ENCODE measurements at regions not wholly inside any gene's neighbourhood (a gene's known extent, or its start where the extent isn't known, plus 50 kb on each side); places are given as distances from the start of the nearest gene placed in this dataset.

- Histone ChIP-seq H3K4me3 (replicated peaks in 1 of 3; ENCODE audit: low read depth in 2 of 3, low read length in 3 of 3) (no peak overlapping the region), H3K9ac (ENCODE audit: insufficient read depth, low read length, poor library complexity, severe bottlenecking) (peak overlapping the region; percentile 50), H3K27ac (ENCODE audit: low read depth in 1 of 2, low read length in 2 of 2) (peak overlapping the region; percentile 69 to 70), H4K20me1 (ENCODE audit: insufficient read depth, low read length) (peaks cover 100% of the 10 kb centered on the region), H3K27me3 (ENCODE audit: control insufficient read depth in 2 of 2, insufficient read depth in 2 of 2, low read length in 2 of 2) (no peaks in the 10 kb centered on the region), H3K4me2 (replicated peaks; ENCODE audit: extremely low read depth, low read length, poor library complexity, severe bottlenecking) (peak overlapping the region; percentile 53), H3K4me1 (ENCODE audit: control insufficient read depth in 1 of 2, insufficient read depth in 2 of 2, low read length in 2 of 2) (peaks cover 37 to 59% of the 10 kb centered on the region in 2 donors), H2AFZ (ENCODE audit: insufficient read depth, low read depth, low read length, poor library complexity, severe bottlenecking) (no peak overlapping the region), H3K9me3 (replicated peaks in 1 of 2; ENCODE audit: control insufficient read depth in 1 of 2, insufficient read depth in 1 of 2, low read length in 2 of 2) (no peaks in the 10 kb centered on the region), H3K79me2 (ENCODE audit: insufficient read depth, low read length) (peaks cover 96% of the 10 kb centered on the region), H3K36me3 (replicated peaks in 1 of 2; ENCODE audit: control insufficient read depth in 1 of 2, insufficient read depth in 2 of 2, low read length in 2 of 2) (peaks cover 9 to 23% of the 10 kb centered on the region in 2 donors)
- Mint-ChIP-seq H3K27ac (peak overlapping the region; percentile 92 to 97 (median 94)), H3K27me3 (ENCODE audit: low read depth in 3 of 3) (peaks cover 0 to 2% (median 0%) of the 10 kb centered on the region in 3 donors), H3K4me1 (peaks cover 61% of the 10 kb centered on the region), H3K36me3 (peaks cover 36 to 47% of the 10 kb centered on the region in 2 donors), H3K9me3 (peaks cover 0 to 2% (median 0%) of the 10 kb centered on the region in 7 donors), H3K4me3 (peak overlapping the region; percentile 76 to 87)
- TF ChIP-seq, protein P1, sequence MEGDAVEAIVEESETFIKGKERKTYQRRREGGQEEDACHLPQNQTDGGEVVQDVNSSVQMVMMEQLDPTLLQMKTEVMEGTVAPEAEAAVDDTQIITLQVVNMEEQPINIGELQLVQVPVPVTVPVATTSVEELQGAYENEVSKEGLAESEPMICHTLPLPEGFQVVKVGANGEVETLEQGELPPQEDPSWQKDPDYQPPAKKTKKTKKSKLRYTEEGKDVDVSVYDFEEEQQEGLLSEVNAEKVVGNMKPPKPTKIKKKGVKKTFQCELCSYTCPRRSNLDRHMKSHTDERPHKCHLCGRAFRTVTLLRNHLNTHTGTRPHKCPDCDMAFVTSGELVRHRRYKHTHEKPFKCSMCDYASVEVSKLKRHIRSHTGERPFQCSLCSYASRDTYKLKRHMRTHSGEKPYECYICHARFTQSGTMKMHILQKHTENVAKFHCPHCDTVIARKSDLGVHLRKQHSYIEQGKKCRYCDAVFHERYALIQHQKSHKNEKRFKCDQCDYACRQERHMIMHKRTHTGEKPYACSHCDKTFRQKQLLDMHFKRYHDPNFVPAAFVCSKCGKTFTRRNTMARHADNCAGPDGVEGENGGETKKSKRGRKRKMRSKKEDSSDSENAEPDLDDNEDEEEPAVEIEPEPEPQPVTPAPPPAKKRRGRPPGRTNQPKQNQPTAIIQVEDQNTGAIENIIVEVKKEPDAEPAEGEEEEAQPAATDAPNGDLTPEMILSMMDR (IDR thresholded peaks at IDR 0.05): no peak
- DNase-seq: no peak
- WGBS (ENCODE audit: insufficient coverage): 89% methylated on average over 20 of the region's 26 CpGs
- intact Hi-C loops (cut with micrococcal nuclease): loop anchor here (5.0 to 10.0 kb wide), 2 partner anchors 40 to 47 kb away; no protein-coding TSS in a partner anchor
Measured at GRCh38 chr12:124507188-124508109, 60.0 kb downstream of the NCOR2 start.

DNA sequence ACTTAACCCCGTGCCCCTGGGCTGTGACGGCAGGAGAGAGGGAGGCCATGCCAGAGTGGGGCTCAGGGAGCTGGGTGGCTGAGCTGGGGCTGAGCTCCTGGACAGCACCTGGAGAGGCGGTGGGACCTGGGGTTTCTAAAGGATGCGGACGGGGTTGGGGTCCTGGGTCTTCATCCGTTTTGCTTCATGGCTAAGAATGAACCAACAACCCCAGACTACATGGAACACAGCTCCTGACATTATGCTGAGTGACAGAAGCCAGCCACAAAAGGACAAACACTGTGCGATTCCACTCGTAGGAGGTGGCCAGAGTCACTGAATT lies 60.6 kb downstream of the NCOR2 start:
- Mint-ChIP-seq H3K4me1 (peaks cover 65% of the 10 kb centered on the region), H3K36me3 (peaks cover 36 to 47% of the 10 kb centered on the region in 2 donors), H3K27me3 (ENCODE audit: low read depth in 3 of 3) (peaks cover 0 to 2% (median 0%) of the 10 kb centered on the region in 3 donors), H3K9me3 (peaks cover 0 to 2% (median 0%) of the 10 kb centered on the region in 7 donors), H3K27ac (peak overlapping the region; percentile 92 to 97 (median 94)), H3K4me3 (peak overlapping the region; percentile 76 to 87)
- peaks cover 9 to 24% of the 10 kb centered on the region in 2 donors for H3K36me3 ChIP-seq (replicated peaks in 1 of 2; ENCODE audit: control insufficient read depth in 1 of 2, insufficient read depth in 2 of 2, low read length in 2 of 2)
- peak overlapping the region; percentile 41 for H2AFZ ChIP-seq (ENCODE audit: insufficient read depth, low read depth, low read length, poor library complexity, severe bottlenecking)
- no peaks in the 10 kb centered on the region for H3K27me3 ChIP-seq (ENCODE audit: control insufficient read depth in 2 of 2, insufficient read depth in 2 of 2, low read length in 2 of 2)
- H3K9me3 ChIP-seq (replicated peaks in 1 of 2; ENCODE audit: control insufficient read depth in 1 of 2, insufficient read depth in 1 of 2, low read length in 2 of 2): no peaks in the 10 kb centered on the region
- WGBS (ENCODE audit: insufficient coverage): 0% methylated on average over 2 of the region's 8 CpGs
- peaks cover 100% of the 10 kb centered on the region for H4K20me1 ChIP-seq (ENCODE audit: insufficient read depth, low read length)
- no peak for DNase-seq
- peak overlapping the region in 1 of 3 experiments; percentile 46 for H3K4me3 ChIP-seq (replicated peaks in 1 of 3; ENCODE audit: low read depth in 2 of 3, low read length in 3 of 3)
- peaks cover 96% of the 10 kb centered on the region for H3K79me2 ChIP-seq (ENCODE audit: insufficient read depth, low read length)
- intact Hi-C loops (cut with micrococcal nuclease): loop anchor here (5.0 to 10.0 kb wide), 2 partner anchors 41 to 48 kb away; no protein-coding TSS in a partner anchor
- peak overlapping the region; percentile 50 for H3K9ac ChIP-seq (ENCODE audit: insufficient read depth, low read length, poor library complexity, severe bottlenecking)
- peak overlapping the region; percentile 53 for H3K4me2 ChIP-seq (replicated peaks; ENCODE audit: extremely low read depth, low read length, poor library complexity, severe bottlenecking)
- H3K27ac ChIP-seq (ENCODE audit: low read depth in 1 of 2, low read length in 2 of 2): peak overlapping the region; percentile 69 to 70
- TF ChIP-seq, protein P1 (IDR thresholded peaks at IDR 0.05): no peak
- peaks cover 37 to 58% of the 10 kb centered on the region in 2 donors for H3K4me1 ChIP-seq (ENCODE audit: control insufficient read depth in 1 of 2, insufficient read depth in 2 of 2, low read length in 2 of 2)
